HEK293 (cell line): ENCODE measurements at regions not wholly inside any gene's neighbourhood (a gene's known extent, or its start where the extent isn't known, plus 50 kb on each side); places are given as distances from the start of the nearest gene placed in this dataset.

Experiments used
- CTCF ChIA-PET: fragments of 350-600 bp; formaldehyde crosslinking; extraction: SDS; loops from one replicate; lab custom pipeline; 2021; ENCODE audit warnings: antibody characterized with exemption; lab: Yijun Ruan, JAX
- POLR2A ChIA-PET: fragments of 300-600 bp; formaldehyde crosslinking; extraction: SDS; loops from one replicate; lab custom pipeline; 2020; ENCODE audit warnings: antibody characterized with exemption, inconsistent platforms; lab: Yijun Ruan, JAX
- H3K27ac ChIP-seq: fragments of 200-500 bp; sonication (Bioruptor generic); 2 replicates; pipeline ENCODE4 v1.5.1; 2014; ENCODE audit warnings: low read depth, low read length, control low read depth, inconsistent platforms; ENCODE audit errors: extremely low read depth
- H3K36me3 ChIP-seq, 2 experiments: fragments of 200-500 bp in 1 of 2; sonication (Bioruptor generic) in 1 of 2; 1 replicate in 1 of 2; 2 replicates in 1 of 2; pipeline ENCODE4 v1.5.1; 2014 to 2017; ENCODE audit warnings: inconsistent platforms in 2 of 2, low read length in 2 of 2; ENCODE audit not compliant: control insufficient read depth in 2 of 2, insufficient read depth in 1 of 2
- H3K4me1 ChIP-seq: fragments of 200-500 bp; sonication (Bioruptor generic); 2 replicates; pipeline ENCODE4 v1.5.1; 2014; ENCODE audit warnings: mild to moderate bottlenecking, low read length, inconsistent platforms; ENCODE audit not compliant: control insufficient read depth, insufficient read depth
- H3K4me3 ChIP-seq: 2 replicates; pipeline ENCODE4 v1.5.1; 2011; ENCODE audit warnings: low read depth, mild to moderate bottlenecking, control low read depth, low read length, moderate library complexity
- H3K9me3 ChIP-seq: fragments of 200-500 bp; sonication (Bioruptor generic); 2 replicates; pipeline ENCODE4 v1.5.1; 2014; ENCODE audit warnings: low read depth, low read length, inconsistent platforms; ENCODE audit not compliant: control insufficient read depth, insufficient read depth
- KLF16 ChIP-seq: fragments of 450-650 bp; formaldehyde crosslinking; IDR thresholded peaks from 2 replicates; pipeline ENCODE4 v1.5.1; 2017; ENCODE audit warnings: missing biosample characterization, missing genetic modification characterization
- OSR2 ChIP-seq: fragments of 450-650 bp; formaldehyde crosslinking; IDR thresholded peaks from 2 replicates; pipeline ENCODE4 v1.5.1; 2016; ENCODE audit warnings: missing biosample characterization, missing genetic modification characterization
- ZBTB20 ChIP-seq: fragments of 450-650 bp; formaldehyde crosslinking; IDR thresholded peaks from 2 replicates; pipeline ENCODE4 v1.5.1; 2016; ENCODE audit warnings: missing biosample characterization, missing genetic modification characterization
- ZEB2 ChIP-seq: fragments of 450-650 bp; formaldehyde crosslinking; IDR thresholded peaks from 2 replicates; pipeline ENCODE4 v1.5.1; 2016; ENCODE audit warnings: missing biosample characterization, missing genetic modification characterization
- ZNF133 ChIP-seq: fragments of 450-650 bp; formaldehyde crosslinking; IDR thresholded peaks from 2 replicates; pipeline ENCODE4 v1.5.1; 2016; ENCODE audit warnings: missing biosample characterization, missing genetic modification characterization
- ZNF19 ChIP-seq: fragments of 450-650 bp; formaldehyde crosslinking; IDR thresholded peaks from 2 replicates; pipeline ENCODE4; 2016; ENCODE audit warnings: missing biosample characterization, missing genetic modification characterization, low read depth
- ZNF24 ChIP-seq: fragments of 450-650 bp; formaldehyde crosslinking; IDR thresholded peaks from 2 replicates; pipeline ENCODE4 v1.5.1; 2016; ENCODE audit warnings: missing biosample characterization, missing genetic modification characterization
- ZNF423 ChIP-seq: fragments of 450-650 bp; formaldehyde crosslinking; IDR thresholded peaks from 2 replicates; pipeline ENCODE4 v1.5.1; 2016; ENCODE audit warnings: missing biosample characterization, missing genetic modification characterization
- ZNF48 ChIP-seq: fragments of 450-650 bp; formaldehyde crosslinking; IDR thresholded peaks from 2 replicates; pipeline ENCODE4 v1.5.1; 2016; ENCODE audit warnings: missing biosample characterization, missing genetic modification characterization
- ZNF521 ChIP-seq: fragments of 450-650 bp; formaldehyde crosslinking; IDR thresholded peaks from 2 replicates; pipeline ENCODE4 v1.5.1; 2017; ENCODE audit warnings: missing biosample characterization, mild to moderate bottlenecking, missing genetic modification characterization
- ZNF529 ChIP-seq: fragments of 450-650 bp; formaldehyde crosslinking; IDR thresholded peaks from 2 replicates; pipeline ENCODE4 v1.5.1; 2017; ENCODE audit warnings: missing genetic modification characterization, missing biosample characterization; ENCODE audit not compliant: insufficient replicate concordance
- ZNF530 ChIP-seq: fragments of 450-650 bp; formaldehyde crosslinking; IDR thresholded peaks from 2 replicates; pipeline ENCODE4 v1.5.1; 2016; ENCODE audit warnings: low read depth, missing biosample characterization, missing genetic modification characterization
- ZNF585B ChIP-seq: fragments of 450-650 bp; formaldehyde crosslinking; IDR thresholded peaks from 2 replicates; pipeline ENCODE4 v1.5.1; 2016; ENCODE audit warnings: missing biosample characterization, missing genetic modification characterization
- ZNF600 ChIP-seq: fragments of 450-650 bp; formaldehyde crosslinking; IDR thresholded peaks from 2 replicates; pipeline ENCODE4 v1.5.1; 2016; ENCODE audit warnings: missing biosample characterization, missing genetic modification characterization
- ZNF626 ChIP-seq: fragments of 450-650 bp; sonication (Bioruptor Pico); formaldehyde crosslinking; IDR thresholded peaks from 2 replicates; pipeline ENCODE4 v1.5.1; 2018; ENCODE audit warnings: missing biosample characterization, missing genetic modification characterization, inconsistent platforms
- ZNF701 ChIP-seq: fragments of 450-650 bp; formaldehyde crosslinking; IDR thresholded peaks from 2 replicates; pipeline ENCODE4 v1.5.1; 2016; ENCODE audit warnings: missing biosample characterization, missing genetic modification characterization
- ZNF776 ChIP-seq: fragments of 450-650 bp; formaldehyde crosslinking; IDR thresholded peaks from 2 replicates; pipeline ENCODE4 v1.5.0; 2017; ENCODE audit warnings: missing biosample characterization, missing genetic modification characterization, borderline replicate concordance
- ZNF843 ChIP-seq: fragments of 450-650 bp; formaldehyde crosslinking; IDR thresholded peaks from 2 replicates; pipeline ENCODE4 v1.5.1; 2016; ENCODE audit warnings: missing biosample characterization, missing genetic modification characterization
- ZSCAN16 ChIP-seq: fragments of 450-650 bp; formaldehyde crosslinking; IDR thresholded peaks from 2 replicates; pipeline ENCODE4 v1.5.1; 2016; ENCODE audit warnings: missing biosample characterization, missing genetic modification characterization
- TF ChIP-seq, protein P1 (sequence below): fragments of 450-650 bp; IDR thresholded peaks from 2 replicates; pipeline ENCODE4 v1.5.1; 2018; ENCODE audit warnings: missing biosample characterization, missing genetic modification characterization
- TF ChIP-seq, protein P2 (sequence below): fragments of 450-650 bp; formaldehyde crosslinking; IDR thresholded peaks from 2 replicates; pipeline ENCODE4 v1.5.1; 2016; ENCODE audit warnings: missing biosample characterization, missing genetic modification characterization
- TF ChIP-seq, protein P3 (sequence below): fragments of 450-650 bp; formaldehyde crosslinking; IDR thresholded peaks from 2 replicates; pipeline ENCODE4 v1.5.1; 2016; ENCODE audit warnings: missing biosample characterization, missing genetic modification characterization
- TF ChIP-seq, protein P4 (sequence below): fragments of 450-650 bp; IDR thresholded peaks from 2 replicates; pipeline ENCODE4 v1.5.1; 2018; ENCODE audit warnings: missing biosample characterization, mild to moderate bottlenecking, missing genetic modification characterization
- TF ChIP-seq, protein P5 (sequence below): fragments of 450-650 bp; formaldehyde crosslinking; optimal IDR thresholded peaks from 2 replicates; pipeline ENCODE3; 2016; ENCODE audit warnings: missing biosample characterization, mild to moderate bottlenecking, missing genetic modification characterization

DNA sequence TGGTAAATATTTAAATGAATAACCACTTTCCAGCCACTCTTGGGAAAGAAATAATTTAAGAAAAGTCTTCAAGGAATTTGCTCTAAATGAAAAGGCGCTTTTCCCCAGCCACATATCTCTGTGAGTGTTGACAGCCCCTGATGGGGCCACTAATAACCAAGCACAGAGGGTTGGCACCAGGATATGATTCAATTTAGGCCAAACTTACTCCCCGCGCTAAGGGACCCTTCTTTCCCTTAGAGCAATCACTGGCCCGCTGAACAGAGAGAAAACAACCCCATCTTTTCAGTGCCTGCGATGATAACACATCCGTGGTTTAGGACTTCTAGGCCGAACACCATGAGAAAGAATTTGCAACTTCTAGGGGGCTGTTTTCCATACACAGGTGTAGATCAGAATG is 310.8 kb downstream of the EIPR1 start:
- H3K4me1 ChIP-seq = no peaks in the 10 kb centered on the region
- ChIA-PET CTCF (no interaction called here), POLR2A (no interaction called here)
- H3K4me3 ChIP-seq = no peak overlapping the region
- TF ChIP-seq KLF16 = no peak
- TF ChIP-seq ZSCAN16 (tag by site-specific recombination) = no peak
- TF ChIP-seq, protein P1, sequence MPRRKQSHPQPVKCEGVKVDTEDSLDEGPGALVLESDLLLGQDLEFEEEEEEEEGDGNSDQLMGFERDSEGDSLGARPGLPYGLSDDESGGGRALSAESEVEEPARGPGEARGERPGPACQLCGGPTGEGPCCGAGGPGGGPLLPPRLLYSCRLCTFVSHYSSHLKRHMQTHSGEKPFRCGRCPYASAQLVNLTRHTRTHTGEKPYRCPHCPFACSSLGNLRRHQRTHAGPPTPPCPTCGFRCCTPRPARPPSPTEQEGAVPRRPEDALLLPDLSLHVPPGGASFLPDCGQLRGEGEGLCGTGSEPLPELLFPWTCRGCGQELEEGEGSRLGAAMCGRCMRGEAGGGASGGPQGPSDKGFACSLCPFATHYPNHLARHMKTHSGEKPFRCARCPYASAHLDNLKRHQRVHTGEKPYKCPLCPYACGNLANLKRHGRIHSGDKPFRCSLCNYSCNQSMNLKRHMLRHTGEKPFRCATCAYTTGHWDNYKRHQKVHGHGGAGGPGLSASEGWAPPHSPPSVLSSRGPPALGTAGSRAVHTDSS = no peak
- no peak for TF ChIP-seq ZBTB20 (tag by site-specific recombination)
- no peak for TF ChIP-seq ZNF24 (tag by site-specific recombination)
- TF ChIP-seq ZNF133 (tag by site-specific recombination) = no peak
- no peak for TF ChIP-seq ZNF529 (tag by site-specific recombination)
- no peak for TF ChIP-seq ZNF521 (tag by site-specific recombination)
- no peaks in the 10 kb centered on the region for H3K9me3 ChIP-seq
- no peaks in the 10 kb centered on the region for H3K36me3 ChIP-seq
- no peak overlapping the region for H3K27ac ChIP-seq

DNA sequence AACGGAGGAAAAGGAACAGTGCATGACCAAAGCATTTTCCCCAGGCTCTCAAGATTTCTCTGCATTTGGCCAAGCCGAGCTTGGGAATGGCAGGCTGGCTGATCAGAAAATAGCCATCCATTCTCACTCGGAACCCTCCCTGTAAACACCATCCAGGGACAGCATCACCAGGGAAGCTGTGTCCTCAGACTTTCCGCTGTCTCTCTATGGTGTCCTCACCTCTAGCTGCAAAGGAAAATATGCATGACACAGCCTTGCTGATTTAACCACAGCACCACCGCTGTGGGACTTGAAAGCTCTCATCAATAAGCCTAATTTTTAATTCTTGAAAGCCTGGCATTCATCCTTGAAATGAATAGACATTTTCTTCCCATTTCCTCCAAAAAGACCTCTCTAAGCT is 311.7 kb downstream of the EIPR1 start:
- no peak overlapping the region for H3K27ac ChIP-seq
- no peaks in the 10 kb centered on the region for H3K4me1 ChIP-seq
- TF ChIP-seq, protein P2, sequence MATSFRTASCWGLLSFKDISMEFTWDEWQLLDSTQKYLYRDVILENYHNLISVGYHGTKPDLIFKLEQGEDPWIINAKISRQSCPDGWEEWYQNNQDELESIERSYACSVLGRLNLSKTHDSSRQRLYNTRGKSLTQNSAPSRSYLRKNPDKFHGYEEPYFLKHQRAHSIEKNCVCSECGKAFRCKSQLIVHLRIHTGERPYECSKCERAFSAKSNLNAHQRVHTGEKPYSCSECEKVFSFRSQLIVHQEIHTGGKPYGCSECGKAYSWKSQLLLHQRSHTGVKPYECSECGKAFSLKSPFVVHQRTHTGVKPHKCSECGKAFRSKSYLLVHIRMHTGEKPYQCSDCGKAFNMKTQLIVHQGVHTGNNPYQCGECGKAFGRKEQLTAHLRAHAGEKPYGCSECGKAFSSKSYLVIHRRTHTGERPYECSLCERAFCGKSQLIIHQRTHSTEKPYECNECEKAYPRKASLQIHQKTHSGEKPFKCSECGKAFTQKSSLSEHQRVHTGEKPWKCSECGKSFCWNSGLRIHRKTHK (tag by site-specific recombination) = no peak
- TF ChIP-seq, protein P3, sequence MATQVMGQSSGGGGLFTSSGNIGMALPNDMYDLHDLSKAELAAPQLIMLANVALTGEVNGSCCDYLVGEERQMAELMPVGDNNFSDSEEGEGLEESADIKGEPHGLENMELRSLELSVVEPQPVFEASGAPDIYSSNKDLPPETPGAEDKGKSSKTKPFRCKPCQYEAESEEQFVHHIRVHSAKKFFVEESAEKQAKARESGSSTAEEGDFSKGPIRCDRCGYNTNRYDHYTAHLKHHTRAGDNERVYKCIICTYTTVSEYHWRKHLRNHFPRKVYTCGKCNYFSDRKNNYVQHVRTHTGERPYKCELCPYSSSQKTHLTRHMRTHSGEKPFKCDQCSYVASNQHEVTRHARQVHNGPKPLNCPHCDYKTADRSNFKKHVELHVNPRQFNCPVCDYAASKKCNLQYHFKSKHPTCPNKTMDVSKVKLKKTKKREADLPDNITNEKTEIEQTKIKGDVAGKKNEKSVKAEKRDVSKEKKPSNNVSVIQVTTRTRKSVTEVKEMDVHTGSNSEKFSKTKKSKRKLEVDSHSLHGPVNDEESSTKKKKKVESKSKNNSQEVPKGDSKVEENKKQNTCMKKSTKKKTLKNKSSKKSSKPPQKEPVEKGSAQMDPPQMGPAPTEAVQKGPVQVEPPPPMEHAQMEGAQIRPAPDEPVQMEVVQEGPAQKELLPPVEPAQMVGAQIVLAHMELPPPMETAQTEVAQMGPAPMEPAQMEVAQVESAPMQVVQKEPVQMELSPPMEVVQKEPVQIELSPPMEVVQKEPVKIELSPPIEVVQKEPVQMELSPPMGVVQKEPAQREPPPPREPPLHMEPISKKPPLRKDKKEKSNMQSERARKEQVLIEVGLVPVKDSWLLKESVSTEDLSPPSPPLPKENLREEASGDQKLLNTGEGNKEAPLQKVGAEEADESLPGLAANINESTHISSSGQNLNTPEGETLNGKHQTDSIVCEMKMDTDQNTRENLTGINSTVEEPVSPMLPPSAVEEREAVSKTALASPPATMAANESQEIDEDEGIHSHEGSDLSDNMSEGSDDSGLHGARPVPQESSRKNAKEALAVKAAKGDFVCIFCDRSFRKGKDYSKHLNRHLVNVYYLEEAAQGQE (tag by site-specific recombination) = no peak
- TF ChIP-seq, protein P4, sequence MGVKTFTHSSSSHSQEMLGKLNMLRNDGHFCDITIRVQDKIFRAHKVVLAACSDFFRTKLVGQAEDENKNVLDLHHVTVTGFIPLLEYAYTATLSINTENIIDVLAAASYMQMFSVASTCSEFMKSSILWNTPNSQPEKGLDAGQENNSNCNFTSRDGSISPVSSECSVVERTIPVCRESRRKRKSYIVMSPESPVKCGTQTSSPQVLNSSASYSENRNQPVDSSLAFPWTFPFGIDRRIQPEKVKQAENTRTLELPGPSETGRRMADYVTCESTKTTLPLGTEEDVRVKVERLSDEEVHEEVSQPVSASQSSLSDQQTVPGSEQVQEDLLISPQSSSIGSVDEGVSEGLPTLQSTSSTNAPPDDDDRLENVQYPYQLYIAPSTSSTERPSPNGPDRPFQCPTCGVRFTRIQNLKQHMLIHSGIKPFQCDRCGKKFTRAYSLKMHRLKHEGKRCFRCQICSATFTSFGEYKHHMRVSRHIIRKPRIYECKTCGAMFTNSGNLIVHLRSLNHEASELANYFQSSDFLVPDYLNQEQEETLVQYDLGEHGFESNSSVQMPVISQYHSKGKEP (tag by site-specific recombination) = no peak
- TF ChIP-seq, protein P5, sequence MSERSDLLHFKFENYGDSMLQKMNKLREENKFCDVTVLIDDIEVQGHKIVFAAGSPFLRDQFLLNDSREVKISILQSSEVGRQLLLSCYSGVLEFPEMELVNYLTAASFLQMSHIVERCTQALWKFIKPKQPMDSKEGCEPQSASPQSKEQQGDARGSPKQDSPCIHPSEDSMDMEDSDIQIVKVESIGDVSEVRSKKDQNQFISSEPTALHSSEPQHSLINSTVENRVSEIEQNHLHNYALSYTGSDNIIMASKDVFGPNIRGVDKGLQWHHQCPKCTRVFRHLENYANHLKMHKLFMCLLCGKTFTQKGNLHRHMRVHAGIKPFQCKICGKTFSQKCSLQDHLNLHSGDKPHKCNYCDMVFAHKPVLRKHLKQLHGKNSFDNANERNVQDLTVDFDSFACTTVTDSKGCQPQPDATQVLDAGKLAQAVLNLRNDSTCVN = no peak
- TF ChIP-seq ZEB2 (tag by site-specific recombination) (no peak), ZNF530 (no peak), ZNF776 (tag by site-specific recombination) (no peak), ZNF585B (tag by site-specific recombination) (no peak), ZNF521 (tag by site-specific recombination) (no peak), ZNF19 (tag by site-specific recombination) (no peak), ZNF423 (no peak), OSR2 (tag by site-specific recombination) (no peak), ZNF843 (tag by site-specific recombination) (no peak), ZNF701 (tag by site-specific recombination) (no peak), ZNF626 (tag by site-specific recombination) (no peak), ZNF600 (tag by site-specific recombination) (no peak), ZNF48 (tag by site-specific recombination) (no peak)
- no peak overlapping the region for H3K4me3 ChIP-seq
- POLR2A ChIA-PET = no interaction called here
- no peaks in the 10 kb centered on the region for H3K36me3 ChIP-seq
- CTCF ChIA-PET = interaction anchor here (0.7 kb wide), 1 partner anchor 188 kb away, joined by 3 read pairs; no protein-coding TSS in a partner anchor
- H3K9me3 ChIP-seq = no peaks in the 10 kb centered on the region
